WTC11 (cell line): ENCODE measurements at regions not wholly inside any gene's neighbourhood (a gene's known extent, or its start where the extent isn't known, plus 50 kb on each side); places are given as distances from the start of the nearest gene placed in this dataset.

Experiments
- ATAC-seq: fragments of 200-7000 bp; cut with Tn5 transposase; 2 replicates; pipeline ENCODE4 v1.10.0; 2021; ENCODE audit warnings: mild to moderate bottlenecking, moderate library complexity
- CTCF ChIA-PET: fragments of 300-600 bp; sonication (Branson Sonifier 250); formaldehyde crosslinking; loops from one replicate; lab custom pipeline; 2021; ENCODE audit warnings: antibody characterized with exemption; lab: Charles Lee
- POLR2A ChIA-PET: fragments of 350-600 bp; sonication (Branson Sonifier 250); formaldehyde crosslinking; loops from one replicate; lab custom pipeline; 2021; ENCODE audit warnings: antibody characterized with exemption; lab: Charles Lee
- DNase-seq: peaks from one replicate; pipeline ENCODE4 v3.0.0; 2021; ENCODE audit warnings: low spot score
- H3K27ac Mint-ChIP-seq: 2 replicates; pipeline ENCODE4 v1.8.0; 2021; ENCODE audit warnings: mixed read lengths
- H3K27me3 Mint-ChIP-seq: 2 replicates; pipeline ENCODE4 v1.8.0; 2021; ENCODE audit warnings: low read depth, mild to moderate bottlenecking, moderate library complexity, mixed read lengths
- H3K36me3 Mint-ChIP-seq: 2 replicates; pipeline ENCODE4 v1.8.0; 2021; ENCODE audit warnings: mixed read lengths
- H3K4me1 Mint-ChIP-seq: 2 replicates; pipeline ENCODE4 v1.8.0; 2022; ENCODE audit warnings: mixed read lengths
- H3K4me3 Mint-ChIP-seq: 2 replicates; pipeline ENCODE4 v1.8.0; 2021; ENCODE audit warnings: mild to moderate bottlenecking, moderate library complexity, mixed read lengths
- H3K9me3 Mint-ChIP-seq: 2 replicates; pipeline ENCODE4 v1.8.0; 2021; ENCODE audit warnings: mixed read lengths
- ATF1 ChIP-seq: sonication (generic); formaldehyde crosslinking; IDR thresholded peaks from 2 replicates; pipeline ENCODE4 v1.8.1; 2023; ENCODE audit warnings: mild to moderate bottlenecking, moderate library complexity, missing genetic modification reagents
- ELF4 ChIP-seq: sonication (generic); formaldehyde crosslinking; IDR thresholded peaks from 2 replicates; pipeline ENCODE4 v1.8.1; 2022; ENCODE audit warnings: low read depth, mild to moderate bottlenecking, moderate library complexity, missing genetic modification reagents
- ETV6 ChIP-seq: sonication (generic); formaldehyde crosslinking; IDR thresholded peaks from 2 replicates; pipeline ENCODE4 v1.8.1; 2022; ENCODE audit warnings: mild to moderate bottlenecking, missing genetic modification reagents
- GABPB1 ChIP-seq: sonication (generic); formaldehyde crosslinking; IDR thresholded peaks from 2 replicates; pipeline ENCODE4 v1.8.1; 2023; ENCODE audit warnings: mild to moderate bottlenecking, missing genetic modification reagents
- JUN ChIP-seq: sonication (generic); formaldehyde crosslinking; IDR thresholded peaks from 2 replicates; pipeline ENCODE4 v1.8.0; 2023; ENCODE audit warnings: mild to moderate bottlenecking, missing genetic modification reagents
- MXD4 ChIP-seq: fragments of 250-450 bp; sonication (Bioruptor Pico); IDR thresholded peaks from 2 replicates; pipeline ENCODE4 v1.8.0; 2021; ENCODE audit warnings: mild to moderate bottlenecking, moderate library complexity, borderline replicate concordance
- NFE2L1 ChIP-seq: sonication (generic); formaldehyde crosslinking; IDR thresholded peaks from 2 replicates; pipeline ENCODE4 v1.8.1; 2023; ENCODE audit warnings: missing genetic modification reagents
- NR1H2 ChIP-seq: sonication (generic); formaldehyde crosslinking; IDR thresholded peaks from 2 replicates; pipeline ENCODE4 v1.9.0; 2021; ENCODE audit warnings: mild to moderate bottlenecking, moderate library complexity, missing genetic modification reagents
- SMAD3 ChIP-seq: sonication (generic); formaldehyde crosslinking; IDR thresholded peaks from 2 replicates; pipeline ENCODE4 v1.8.0; 2022; ENCODE audit warnings: missing genetic modification reagents, mild to moderate bottlenecking, borderline replicate concordance
- TEAD4 ChIP-seq: sonication (generic); formaldehyde crosslinking; IDR thresholded peaks from 2 replicates; pipeline ENCODE4 v1.8.0; 2022; ENCODE audit warnings: mild to moderate bottlenecking, missing genetic modification reagents
- ZNF263 ChIP-seq: sonication (generic); formaldehyde crosslinking; IDR thresholded peaks from 2 replicates; pipeline ENCODE4 v1.8.1; 2022; ENCODE audit warnings: low read depth, mild to moderate bottlenecking, moderate library complexity, missing genetic modification reagents
- ZNF317 ChIP-seq: sonication (generic); formaldehyde crosslinking; IDR thresholded peaks from 2 replicates; pipeline ENCODE4 v1.8.1; 2023; ENCODE audit warnings: low read depth, mild to moderate bottlenecking, moderate library complexity, missing genetic modification reagents, borderline replicate concordance
- ZNF423 ChIP-seq: fragments of 250-450 bp; sonication (Bioruptor Pico); IDR thresholded peaks from 2 replicates; pipeline ENCODE4 v2.1.2; 2022; ENCODE audit warnings: mild to moderate bottlenecking, moderate library complexity
- TF ChIP-seq, protein P1 (sequence below): fragments of 250-450 bp; sonication (Bioruptor Pico); IDR thresholded peaks from 2 replicates; pipeline ENCODE4 v1.9.0; 2021; ENCODE audit warnings: mild to moderate bottlenecking
- TF ChIP-seq, protein P2 (sequence below): sonication (generic); formaldehyde crosslinking; IDR thresholded peaks from 2 replicates; pipeline ENCODE4 v1.8.1; 2023; ENCODE audit warnings: mild to moderate bottlenecking, missing genetic modification reagents
- TF ChIP-seq, protein P3 (sequence below): sonication (generic); formaldehyde crosslinking; IDR thresholded peaks from 2 replicates; pipeline ENCODE4 v1.8.0; 2023; ENCODE audit warnings: missing genetic modification reagents, mild to moderate bottlenecking, borderline replicate concordance
- TF ChIP-seq, protein P4 (sequence below): fragments of 250-450 bp; sonication (Bioruptor Pico); IDR thresholded peaks from 2 replicates; pipeline ENCODE4 v1.9.0; 2021; ENCODE audit warnings: mild to moderate bottlenecking, borderline replicate concordance
- TF ChIP-seq, protein P5 (sequence below): sonication (generic); formaldehyde crosslinking; IDR thresholded peaks from 2 replicates; pipeline ENCODE4 v1.8.1; 2023; ENCODE audit warnings: mild to moderate bottlenecking, missing genetic modification reagents, moderate library complexity
- TF ChIP-seq, protein P6 (sequence below): sonication (generic); formaldehyde crosslinking; IDR thresholded peaks from 2 replicates; pipeline ENCODE4 v1.8.0; 2022; ENCODE audit warnings: mild to moderate bottlenecking, missing genetic modification reagents

DNA sequence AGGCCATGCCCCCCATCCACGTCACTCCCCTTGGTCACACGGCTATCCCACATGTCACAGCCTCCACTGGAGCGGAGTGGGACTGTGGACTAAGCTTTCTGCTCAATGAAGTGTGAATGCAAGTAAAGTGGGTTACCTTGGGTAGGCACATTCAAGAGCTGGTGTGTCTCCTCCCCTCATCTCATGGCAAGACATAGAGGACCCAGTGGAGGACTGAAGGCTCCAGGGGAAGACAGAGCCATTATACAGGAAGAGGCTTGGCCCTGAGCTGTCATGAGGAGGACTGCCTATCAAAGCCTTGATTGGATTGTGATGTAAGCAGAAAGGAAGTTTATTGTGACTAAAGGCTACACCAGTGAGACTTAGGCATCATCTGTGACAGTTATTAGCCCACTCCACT lies 129.2 kb upstream of the CCL2 start (continued):
- TF ChIP-seq, protein P1, sequence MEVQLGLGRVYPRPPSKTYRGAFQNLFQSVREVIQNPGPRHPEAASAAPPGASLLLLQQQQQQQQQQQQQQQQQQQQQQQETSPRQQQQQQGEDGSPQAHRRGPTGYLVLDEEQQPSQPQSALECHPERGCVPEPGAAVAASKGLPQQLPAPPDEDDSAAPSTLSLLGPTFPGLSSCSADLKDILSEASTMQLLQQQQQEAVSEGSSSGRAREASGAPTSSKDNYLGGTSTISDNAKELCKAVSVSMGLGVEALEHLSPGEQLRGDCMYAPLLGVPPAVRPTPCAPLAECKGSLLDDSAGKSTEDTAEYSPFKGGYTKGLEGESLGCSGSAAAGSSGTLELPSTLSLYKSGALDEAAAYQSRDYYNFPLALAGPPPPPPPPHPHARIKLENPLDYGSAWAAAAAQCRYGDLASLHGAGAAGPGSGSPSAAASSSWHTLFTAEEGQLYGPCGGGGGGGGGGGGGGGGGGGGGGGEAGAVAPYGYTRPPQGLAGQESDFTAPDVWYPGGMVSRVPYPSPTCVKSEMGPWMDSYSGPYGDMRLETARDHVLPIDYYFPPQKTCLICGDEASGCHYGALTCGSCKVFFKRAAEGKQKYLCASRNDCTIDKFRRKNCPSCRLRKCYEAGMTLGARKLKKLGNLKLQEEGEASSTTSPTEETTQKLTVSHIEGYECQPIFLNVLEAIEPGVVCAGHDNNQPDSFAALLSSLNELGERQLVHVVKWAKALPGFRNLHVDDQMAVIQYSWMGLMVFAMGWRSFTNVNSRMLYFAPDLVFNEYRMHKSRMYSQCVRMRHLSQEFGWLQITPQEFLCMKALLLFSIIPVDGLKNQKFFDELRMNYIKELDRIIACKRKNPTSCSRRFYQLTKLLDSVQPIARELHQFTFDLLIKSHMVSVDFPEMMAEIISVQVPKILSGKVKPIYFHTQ (CRISPR knock-in tag) = no peak
- TF ChIP-seq SMAD3 (CRISPR knock-in tag) (no peak), JUN (CRISPR knock-in tag) (no peak)

DNA sequence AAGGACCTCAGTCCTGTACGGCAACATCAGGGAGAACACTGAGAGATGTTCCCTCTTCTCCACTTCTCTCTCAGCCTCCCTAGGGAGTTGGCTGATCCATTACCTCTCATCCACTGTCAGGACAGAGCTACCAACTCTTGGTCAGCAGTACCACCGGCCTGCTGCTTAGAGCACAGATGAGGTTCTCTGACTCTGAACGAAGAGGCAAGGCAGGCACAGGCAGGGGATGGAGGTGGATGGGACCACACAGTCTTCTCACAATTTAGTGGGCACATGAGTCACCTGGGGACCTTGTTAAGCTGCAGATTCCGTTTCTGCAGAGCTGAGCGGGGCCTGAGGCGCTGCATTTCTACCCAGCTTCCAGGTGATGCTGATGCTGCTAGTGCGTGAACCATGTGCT lies 128.6 kb upstream of the CCL2 start:
- no peak for DNase-seq
- Mint-ChIP-seq H3K4me3 (no peak overlapping the region), H3K36me3 (no peaks in the 10 kb centered on the region), H3K27me3 (no peaks in the 10 kb centered on the region), H3K27ac (no peak overlapping the region), H3K9me3 (no peaks in the 10 kb centered on the region), H3K4me1 (peaks cover 17% of the 10 kb centered on the region)
- CTCF ChIA-PET = interaction anchor here (1.2 to 1.9 kb wide), 4 partner anchors 20 to 235 kb away, joined by 3 to 6 read pairs (median 4); no protein-coding TSS in a partner anchor
- no peak for ATAC-seq
- POLR2A ChIA-PET = no interaction called here
- TF ChIP-seq MXD4 = no peak
- TF ChIP-seq NR1H2 (CRISPR knock-in tag) = no peak
- TF ChIP-seq, protein P2, sequence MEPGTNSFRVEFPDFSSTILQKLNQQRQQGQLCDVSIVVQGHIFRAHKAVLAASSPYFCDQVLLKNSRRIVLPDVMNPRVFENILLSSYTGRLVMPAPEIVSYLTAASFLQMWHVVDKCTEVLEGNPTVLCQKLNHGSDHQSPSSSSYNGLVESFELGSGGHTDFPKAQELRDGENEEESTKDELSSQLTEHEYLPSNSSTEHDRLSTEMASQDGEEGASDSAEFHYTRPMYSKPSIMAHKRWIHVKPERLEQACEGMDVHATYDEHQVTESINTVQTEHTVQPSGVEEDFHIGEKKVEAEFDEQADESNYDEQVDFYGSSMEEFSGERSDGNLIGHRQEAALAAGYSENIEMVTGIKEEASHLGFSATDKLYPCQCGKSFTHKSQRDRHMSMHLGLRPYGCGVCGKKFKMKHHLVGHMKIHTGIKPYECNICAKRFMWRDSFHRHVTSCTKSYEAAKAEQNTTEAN (CRISPR knock-in tag) = no peak
- TF ChIP-seq ETV6 (CRISPR knock-in tag) = no peak
- TF ChIP-seq, protein P3, sequence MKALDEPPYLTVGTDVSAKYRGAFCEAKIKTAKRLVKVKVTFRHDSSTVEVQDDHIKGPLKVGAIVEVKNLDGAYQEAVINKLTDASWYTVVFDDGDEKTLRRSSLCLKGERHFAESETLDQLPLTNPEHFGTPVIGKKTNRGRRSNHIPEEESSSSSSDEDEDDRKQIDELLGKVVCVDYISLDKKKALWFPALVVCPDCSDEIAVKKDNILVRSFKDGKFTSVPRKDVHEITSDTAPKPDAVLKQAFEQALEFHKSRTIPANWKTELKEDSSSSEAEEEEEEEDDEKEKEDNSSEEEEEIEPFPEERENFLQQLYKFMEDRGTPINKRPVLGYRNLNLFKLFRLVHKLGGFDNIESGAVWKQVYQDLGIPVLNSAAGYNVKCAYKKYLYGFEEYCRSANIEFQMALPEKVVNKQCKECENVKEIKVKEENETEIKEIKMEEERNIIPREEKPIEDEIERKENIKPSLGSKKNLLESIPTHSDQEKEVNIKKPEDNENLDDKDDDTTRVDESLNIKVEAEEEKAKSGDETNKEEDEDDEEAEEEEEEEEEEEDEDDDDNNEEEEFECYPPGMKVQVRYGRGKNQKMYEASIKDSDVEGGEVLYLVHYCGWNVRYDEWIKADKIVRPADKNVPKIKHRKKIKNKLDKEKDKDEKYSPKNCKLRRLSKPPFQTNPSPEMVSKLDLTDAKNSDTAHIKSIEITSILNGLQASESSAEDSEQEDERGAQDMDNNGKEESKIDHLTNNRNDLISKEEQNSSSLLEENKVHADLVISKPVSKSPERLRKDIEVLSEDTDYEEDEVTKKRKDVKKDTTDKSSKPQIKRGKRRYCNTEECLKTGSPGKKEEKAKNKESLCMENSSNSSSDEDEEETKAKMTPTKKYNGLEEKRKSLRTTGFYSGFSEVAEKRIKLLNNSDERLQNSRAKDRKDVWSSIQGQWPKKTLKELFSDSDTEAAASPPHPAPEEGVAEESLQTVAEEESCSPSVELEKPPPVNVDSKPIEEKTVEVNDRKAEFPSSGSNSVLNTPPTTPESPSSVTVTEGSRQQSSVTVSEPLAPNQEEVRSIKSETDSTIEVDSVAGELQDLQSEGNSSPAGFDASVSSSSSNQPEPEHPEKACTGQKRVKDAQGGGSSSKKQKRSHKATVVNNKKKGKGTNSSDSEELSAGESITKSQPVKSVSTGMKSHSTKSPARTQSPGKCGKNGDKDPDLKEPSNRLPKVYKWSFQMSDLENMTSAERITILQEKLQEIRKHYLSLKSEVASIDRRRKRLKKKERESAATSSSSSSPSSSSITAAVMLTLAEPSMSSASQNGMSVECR = no peak
- no peak for TF ChIP-seq ATF1 (CRISPR knock-in tag)
- TF ChIP-seq, protein P4, sequence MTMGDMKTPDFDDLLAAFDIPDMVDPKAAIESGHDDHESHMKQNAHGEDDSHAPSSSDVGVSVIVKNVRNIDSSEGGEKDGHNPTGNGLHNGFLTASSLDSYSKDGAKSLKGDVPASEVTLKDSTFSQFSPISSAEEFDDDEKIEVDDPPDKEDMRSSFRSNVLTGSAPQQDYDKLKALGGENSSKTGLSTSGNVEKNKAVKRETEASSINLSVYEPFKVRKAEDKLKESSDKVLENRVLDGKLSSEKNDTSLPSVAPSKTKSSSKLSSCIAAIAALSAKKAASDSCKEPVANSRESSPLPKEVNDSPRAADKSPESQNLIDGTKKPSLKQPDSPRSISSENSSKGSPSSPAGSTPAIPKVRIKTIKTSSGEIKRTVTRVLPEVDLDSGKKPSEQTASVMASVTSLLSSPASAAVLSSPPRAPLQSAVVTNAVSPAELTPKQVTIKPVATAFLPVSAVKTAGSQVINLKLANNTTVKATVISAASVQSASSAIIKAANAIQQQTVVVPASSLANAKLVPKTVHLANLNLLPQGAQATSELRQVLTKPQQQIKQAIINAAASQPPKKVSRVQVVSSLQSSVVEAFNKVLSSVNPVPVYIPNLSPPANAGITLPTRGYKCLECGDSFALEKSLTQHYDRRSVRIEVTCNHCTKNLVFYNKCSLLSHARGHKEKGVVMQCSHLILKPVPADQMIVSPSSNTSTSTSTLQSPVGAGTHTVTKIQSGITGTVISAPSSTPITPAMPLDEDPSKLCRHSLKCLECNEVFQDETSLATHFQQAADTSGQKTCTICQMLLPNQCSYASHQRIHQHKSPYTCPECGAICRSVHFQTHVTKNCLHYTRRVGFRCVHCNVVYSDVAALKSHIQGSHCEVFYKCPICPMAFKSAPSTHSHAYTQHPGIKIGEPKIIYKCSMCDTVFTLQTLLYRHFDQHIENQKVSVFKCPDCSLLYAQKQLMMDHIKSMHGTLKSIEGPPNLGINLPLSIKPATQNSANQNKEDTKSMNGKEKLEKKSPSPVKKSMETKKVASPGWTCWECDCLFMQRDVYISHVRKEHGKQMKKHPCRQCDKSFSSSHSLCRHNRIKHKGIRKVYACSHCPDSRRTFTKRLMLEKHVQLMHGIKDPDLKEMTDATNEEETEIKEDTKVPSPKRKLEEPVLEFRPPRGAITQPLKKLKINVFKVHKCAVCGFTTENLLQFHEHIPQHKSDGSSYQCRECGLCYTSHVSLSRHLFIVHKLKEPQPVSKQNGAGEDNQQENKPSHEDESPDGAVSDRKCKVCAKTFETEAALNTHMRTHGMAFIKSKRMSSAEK (CRISPR knock-in tag) = no peak
- TF ChIP-seq TEAD4 = no peak
- no peak for TF ChIP-seq ZNF263
- TF ChIP-seq, protein P5, sequence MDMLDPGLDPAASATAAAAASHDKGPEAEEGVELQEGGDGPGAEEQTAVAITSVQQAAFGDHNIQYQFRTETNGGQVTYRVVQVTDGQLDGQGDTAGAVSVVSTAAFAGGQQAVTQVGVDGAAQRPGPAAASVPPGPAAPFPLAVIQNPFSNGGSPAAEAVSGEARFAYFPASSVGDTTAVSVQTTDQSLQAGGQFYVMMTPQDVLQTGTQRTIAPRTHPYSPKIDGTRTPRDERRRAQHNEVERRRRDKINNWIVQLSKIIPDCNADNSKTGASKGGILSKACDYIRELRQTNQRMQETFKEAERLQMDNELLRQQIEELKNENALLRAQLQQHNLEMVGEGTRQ (CRISPR knock-in tag) = no peak
- no peak for TF ChIP-seq ZNF317
- TF ChIP-seq NFE2L1 (CRISPR knock-in tag) = no peak
- TF ChIP-seq ZNF423 (CRISPR knock-in tag) = no peak
- TF ChIP-seq GABPB1 (CRISPR knock-in tag) = no peak
- no peak for TF ChIP-seq ELF4 (CRISPR knock-in tag)
- TF ChIP-seq, protein P6, sequence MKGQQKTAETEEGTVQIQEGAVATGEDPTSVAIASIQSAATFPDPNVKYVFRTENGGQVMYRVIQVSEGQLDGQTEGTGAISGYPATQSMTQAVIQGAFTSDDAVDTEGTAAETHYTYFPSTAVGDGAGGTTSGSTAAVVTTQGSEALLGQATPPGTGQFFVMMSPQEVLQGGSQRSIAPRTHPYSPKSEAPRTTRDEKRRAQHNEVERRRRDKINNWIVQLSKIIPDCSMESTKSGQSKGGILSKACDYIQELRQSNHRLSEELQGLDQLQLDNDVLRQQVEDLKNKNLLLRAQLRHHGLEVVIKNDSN = no peak
